PC-3 (cell line): ENCODE measurements at regions not wholly inside any gene's neighbourhood (a gene's known extent, or its start where the extent isn't known, plus 50 kb on each side); places are given as distances from the start of the nearest gene placed in this dataset.

Experiments used
- ATAC-seq: fragments of 200-7000 bp; cut with Tn5 transposase; 2 replicates; pipeline ENCODE4 v1.9.1; 2020; ENCODE audit warnings: mild to moderate bottlenecking, moderate library complexity
- BruUV-seq: library from RNA; stranded (reverse); fragments of 400-500 nt; replicated peaks from 2 replicates; lab custom pipeline; 2021; lab: Mats Ljungman, UMichigan
- CTCF ChIA-PET: fragments of 300-600 bp; sonication (Branson Sonifier 250); formaldehyde crosslinking; loops from one replicate; lab custom pipeline; 2022; ENCODE audit warnings: antibody characterized with exemption; lab: Charles Lee
- POLR2A ChIA-PET: fragments of 300-600 bp; sonication (Branson Sonifier 250); formaldehyde crosslinking; loops from one replicate; lab custom pipeline; 2022; ENCODE audit warnings: antibody characterized with exemption; ENCODE audit not compliant: unreplicated experiment; lab: Charles Lee
- DNase-seq: peaks from one replicate; pipeline ENCODE4 v3.0.0-alpha.2; 2015
- H2AFZ ChIP-seq: fragments of 300-600 bp; sonication (generic); 2 replicates; pipeline ENCODE4 v1.6.0; 2016; ENCODE audit warnings: antibody characterized with exemption, low read length
- H3F3A ChIP-seq: fragments of 300-600 bp; sonication (generic); one replicate; pipeline ENCODE4 v1.6.0; 2017; ENCODE audit warnings: antibody characterized with exemption, low read length, control low read depth, mild to moderate bottlenecking; ENCODE audit not compliant: unreplicated experiment
- H3K27ac ChIP-seq: fragments of 300-600 bp; sonication (generic); 2 replicates; pipeline ENCODE4 v1.5.1; 2016; ENCODE audit warnings: mild to moderate bottlenecking, low read length
- H3K27me3 ChIP-seq: fragments of 300-600 bp; sonication (generic); 2 replicates; pipeline ENCODE4 v1.6.1; 2016; ENCODE audit warnings: low read length, mixed read lengths
- H3K36me3 ChIP-seq: fragments of 300-600 bp; sonication (generic); 2 replicates; pipeline ENCODE4 v1.6.1; 2016; ENCODE audit warnings: low read depth, mixed run types, low read length, mixed read lengths
- H3K4me1 ChIP-seq: fragments of 300-600 bp; sonication (generic); 2 replicates; pipeline ENCODE4 v1.5.1; 2016; ENCODE audit warnings: low read length; ENCODE audit not compliant: insufficient read depth
- H3K4me2 ChIP-seq: fragments of 300-600 bp; sonication (generic); 2 replicates; pipeline ENCODE4 v1.6.0; 2016; ENCODE audit warnings: low read length
- H3K4me3 ChIP-seq: fragments of 300-600 bp; sonication (generic); 2 replicates; pipeline ENCODE4 v1.5.1; 2016; ENCODE audit warnings: mild to moderate bottlenecking, low read length, mixed read lengths
- H3K79me2 ChIP-seq: fragments of 300-600 bp; sonication (generic); 2 replicates; pipeline ENCODE4 v1.6.1; 2017; ENCODE audit warnings: low read length, mixed read lengths
- H3K9ac ChIP-seq: fragments of 300-600 bp; sonication (generic); 2 replicates; pipeline ENCODE4 v1.6.0; 2016; ENCODE audit warnings: mild to moderate bottlenecking, low read length
- H3K9me2 ChIP-seq: fragments of 300-600 bp; sonication (generic); replicated peaks from 2 replicates; pipeline ENCODE4 v1.6.1; 2016; ENCODE audit warnings: mixed run types, low read length, mixed read lengths
- H3K9me3 ChIP-seq: fragments of 300-600 bp; sonication (generic); 2 replicates; pipeline ENCODE4 v1.6.1; 2016; ENCODE audit warnings: low read length, mixed read lengths
- H4K20me1 ChIP-seq: fragments of 300-600 bp; sonication (generic); 2 replicates; pipeline ENCODE4 v1.6.1; 2016; ENCODE audit warnings: low read length, mixed read lengths
- CTCF ChIP-seq: fragments of 300-600 bp; sonication (generic); conservative IDR thresholded peaks from 2 replicates; pipeline ENCODE4 v1.5.1; 2017; ENCODE audit warnings: antibody characterized with exemption, low read depth, mild to moderate bottlenecking, low read length
- EZH2 ChIP-seq: fragments of 300-600 bp; sonication (generic); IDR thresholded peaks from one replicate; pipeline ENCODE4 v1.6.1; 2017; ENCODE audit warnings: antibody characterized with exemption, mild to moderate bottlenecking, low read length; ENCODE audit not compliant: unreplicated experiment
- EZH2phosphoT487 ChIP-seq: fragments of 300-600 bp; sonication (generic); IDR thresholded peaks from 2 replicates; pipeline ENCODE4 v1.6.1; 2018; ENCODE audit warnings: mild to moderate bottlenecking, antibody characterized with exemption, low read length, borderline replicate concordance
- intact Hi-C: fragments of 100-400 bp; cut with micrococcal nuclease; formaldehyde crosslinking; loops from 2 replicates; pipeline ENCODE4 v1.9.0; 2023

- no peaks in the 10 kb centered on the region for H3K79me2 ChIP-seq
- H3K4me2 ChIP-seq, result no peak overlapping the region
- intact Hi-C loops, result no loop called here
- no peak overlapping the region for H3K9ac ChIP-seq
- TF ChIP-seq EZH2phosphoT487 (no peak), CTCF (peak; percentile 45; the same call in 1 of the 2 replicates), EZH2 (no peak)
- H3K27me3 ChIP-seq, result no peaks in the 10 kb centered on the region
- ATAC-seq (no peak), DNase-seq (no peak)
- BruUV-seq, result no TSS peak
- H4K20me1 ChIP-seq, result no peaks in the 10 kb centered on the region
- no peaks in the 10 kb centered on the region for H3F3A ChIP-seq
- no peaks in the 10 kb centered on the region for H3K9me2 ChIP-seq
- no peaks in the 10 kb centered on the region for H3K4me1 ChIP-seq
- H3K9me3 ChIP-seq, result no peaks in the 10 kb centered on the region
- no peak overlapping the region for H3K4me3 ChIP-seq
- no peak overlapping the region for H2AFZ ChIP-seq
- no peak overlapping the region for H3K27ac ChIP-seq
- POLR2A ChIA-PET, result no interaction called here
- CTCF ChIA-PET, result no interaction called here
- H3K36me3 ChIP-seq, result no peaks in the 10 kb centered on the region
Measured at GRCh38 chr12:19994968-19995367, 373.4 kb upstream of the PDE3A start.

GRCh38 chr12:19997656-19998400 is 370.5 kb upstream of the PDE3A start:
- ChIA-PET POLR2A (no interaction called here), CTCF (no interaction called here)
- Histone ChIP-seq H3K27ac (no peak overlapping the region), H3K36me3 (no peaks in the 10 kb centered on the region), H3K27me3 (no peaks in the 10 kb centered on the region), H4K20me1 (no peaks in the 10 kb centered on the region), H3K4me2 (no peak overlapping the region), H3K9me3 (no peaks in the 10 kb centered on the region), H2AFZ (no peak overlapping the region), H3K4me1 (no peaks in the 10 kb centered on the region), H3F3A (no peaks in the 10 kb centered on the region), H3K9ac (no peak overlapping the region), H3K79me2 (no peaks in the 10 kb centered on the region), H3K9me2 (no peaks in the 10 kb centered on the region), H3K4me3 (no peak overlapping the region)
- no peak for TF ChIP-seq EZH2
- ATAC-seq (no peak), DNase-seq (no peak)
- no TSS peak for BruUV-seq
- intact Hi-C loops, result no loop called here

DNA sequence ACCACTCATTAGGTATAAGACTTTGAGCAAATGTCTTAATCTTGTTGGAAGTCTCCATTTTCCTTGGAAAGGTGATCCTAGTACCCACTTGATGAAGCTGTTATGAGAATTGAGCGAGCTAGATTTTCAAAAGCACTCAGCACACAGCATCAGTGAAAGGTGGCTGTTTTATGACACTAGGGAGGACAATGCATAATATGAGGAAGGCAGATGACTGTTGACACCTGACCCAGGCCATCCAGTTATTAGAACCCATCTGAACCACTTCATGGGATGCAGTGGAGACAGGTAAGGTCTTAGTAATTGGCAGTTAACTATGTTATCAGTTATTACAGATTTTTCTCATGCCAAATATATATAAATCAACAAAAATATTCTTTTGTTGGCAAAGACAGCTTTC is 369.9 kb upstream of the PDE3A start:
- H3K79me2 ChIP-seq, result no peaks in the 10 kb centered on the region
- no TSS peak for BruUV-seq
- H4K20me1 ChIP-seq, result no peaks in the 10 kb centered on the region
- H3K36me3 ChIP-seq, result no peaks in the 10 kb centered on the region
- ChIA-PET POLR2A (no interaction called here), CTCF (no interaction called here)
- ATAC-seq, result no peak
- H3K4me2 ChIP-seq, result no peak overlapping the region
- no peaks in the 10 kb centered on the region for H3K4me1 ChIP-seq
- no peaks in the 10 kb centered on the region for H3K9me3 ChIP-seq
- TF ChIP-seq EZH2, result no peak
- TF ChIP-seq CTCF, result no peak
- no peak for TF ChIP-seq EZH2phosphoT487
- no peaks in the 10 kb centered on the region for H3F3A ChIP-seq
- no peak for DNase-seq
- intact Hi-C loops, result no loop called here
- H3K9me2 ChIP-seq, result no peaks in the 10 kb centered on the region
- no peak overlapping the region for H3K4me3 ChIP-seq
- H3K9ac ChIP-seq, result no peak overlapping the region
- no peaks in the 10 kb centered on the region for H3K27me3 ChIP-seq
- no peak overlapping the region for H2AFZ ChIP-seq
- no peak overlapping the region for H3K27ac ChIP-seq
